ENCODE measurements at regions not wholly inside any gene's neighbourhood (a gene's known extent, or its start where the extent isn't known, plus 50 kb on each side); places are given as distances from the start of the nearest gene placed in this dataset.

GRCh38 chr1:164384262-164384661, 174.7 kb upstream of the PBX1 start:
- no peak overlapping the region for H3K27ac ChIP-seq (ENCODE audit: extremely low read depth, low read depth, low read length)

GRCh38 chr1:164417016-164417704, 141.8 kb upstream of the PBX1 start:
- Histone ChIP-seq H3K36me3 (ENCODE audit: control insufficient read depth in 2 of 2, insufficient read depth in 1 of 2, low read length in 2 of 2) (no peaks in the 10 kb centered on the region), H3K9me3 (ENCODE audit: control insufficient read depth, insufficient read depth, low read depth, low read length) (no peaks in the 10 kb centered on the region), H3K4me1 (ENCODE audit: control insufficient read depth, insufficient read depth, low read length) (no peaks in the 10 kb centered on the region), H3K4me3 (ENCODE audit: low read depth, low read length) (no peak overlapping the region), H3K27ac (ENCODE audit: extremely low read depth, low read depth, low read length) (no peak overlapping the region)
- POLR2A ChIA-PET: no interaction called here
- TF ChIP-seq FEZF1 (tag by site-specific recombination; IDR thresholded peaks at IDR 0.05) (no peak), AEBP2 (tag by site-specific recombination; IDR thresholded peaks at IDR 0.05; ENCODE audit: borderline replicate concordance) (no peak), ZNF341 (tag by site-specific recombination; IDR thresholded peaks at IDR 0.05; ENCODE audit: low read depth) (no peak), ZNF211 (tag by site-specific recombination; IDR thresholded peaks at IDR 0.05; ENCODE audit: low read depth) (no peak), ZNF571 (tag by site-specific recombination; IDR thresholded peaks at IDR 0.05) (no peak), ZNF626 (tag by site-specific recombination; IDR thresholded peaks at IDR 0.05) (no peak), ZNF596 (tag by site-specific recombination; IDR thresholded peaks at IDR 0.05) (no peak), ZNF624 (tag by site-specific recombination; IDR thresholded peaks at IDR 0.05) (no peak), ZNF24 (tag by site-specific recombination; IDR thresholded peaks at IDR 0.05) (no peak), ZNF157 (tag by site-specific recombination; IDR thresholded peaks at IDR 0.05) (no peak), ZNF701 (tag by site-specific recombination; IDR thresholded peaks at IDR 0.05) (no peak), ELK4 (IDR thresholded peaks at IDR 0.05; ENCODE audit: borderline replicate concordance, low read depth, low read length) (no peak), YY1 (tag by site-specific recombination; IDR thresholded peaks at IDR 0.05) (no peak), OSR2 (tag by site-specific recombination; IDR thresholded peaks at IDR 0.05) (no peak), ZNF76 (tag by site-specific recombination; IDR thresholded peaks at IDR 0.05; ENCODE audit: borderline replicate concordance, low read depth) (no peak), ZNF513 (tag by site-specific recombination; IDR thresholded peaks at IDR 0.05) (no peak), ZSCAN5A (tag by site-specific recombination; IDR thresholded peaks at IDR 0.05) (no peak), ZSCAN18 (tag by site-specific recombination; IDR thresholded peaks at IDR 0.05) (no peak), PRDM4 (tag by site-specific recombination; IDR thresholded peaks at IDR 0.05) (no peak), ZBTB48 (tag by site-specific recombination; IDR thresholded peaks at IDR 0.05) (no peak)
- CTCF ChIA-PET: interaction anchor here (0.7 to 1.4 kb wide), 3 partner anchors 19 to 150 kb away, joined by 3 to 7 read pairs (median 3); no protein-coding TSS in a partner anchor

More at GRCh38 chr1:164384262-164384661, 174.7 kb upstream of the PBX1 start:
- Histone ChIP-seq H3K4me1 (ENCODE audit: control insufficient read depth, insufficient read depth, low read length) (no peaks in the 10 kb centered on the region), H3K9me3 (ENCODE audit: control insufficient read depth, insufficient read depth, low read depth, low read length) (no peaks in the 10 kb centered on the region), H3K36me3 (ENCODE audit: control insufficient read depth in 2 of 2, insufficient read depth in 1 of 2, low read length in 2 of 2) (no peaks in the 10 kb centered on the region), H3K4me3 (ENCODE audit: low read depth, low read length) (no peak overlapping the region)
- ChIA-PET CTCF (interaction anchor here (1.6 kb wide), 1 partner anchor 18 kb away, joined by 3 read pairs; no protein-coding TSS in a partner anchor), POLR2A (no interaction called here)
- TF ChIP-seq ZNF426 (tag by site-specific recombination; IDR thresholded peaks at IDR 0.05): no peak

Measured in HEK293 (cell line).